ENCODE measurements at regions not wholly inside any gene's neighbourhood (a gene's known extent, or its start where the extent isn't known, plus 50 kb on each side); places are given as distances from the start of the nearest gene placed in this dataset.

- no peaks in the 10 kb centered on the region for H3K4me1 ChIP-seq (replicated peaks in 1 of 4; ENCODE audit: control insufficient read depth in 3 of 4, insufficient read depth in 4 of 4, low read length in 3 of 4)
- no peaks in the 10 kb centered on the region for H4K20me1 ChIP-seq (replicated peaks in 1 of 2; ENCODE audit: control insufficient read depth in 1 of 2, insufficient read depth in 2 of 2, low read length in 2 of 2)
- H4K8ac ChIP-seq (ENCODE audit: extremely low read depth, insufficient read depth, low read length) = no peak overlapping the region
- POLR2A ChIA-PET (ENCODE audit: partially characterized antibody) = interaction anchor here (0.7 kb wide), 1 partner anchor 62 kb away, joined by 3 read pairs; no protein-coding TSS in a partner anchor
- no peak overlapping the region for H2BK15ac ChIP-seq (ENCODE audit: low read length)
- H3K4ac ChIP-seq (replicated peaks; ENCODE audit: insufficient read length, low read depth, low read length) = no peak overlapping the region
- no peaks in the 10 kb centered on the region for H3K36me3 ChIP-seq (ENCODE audit: control insufficient read depth in 2 of 4, insufficient read depth in 4 of 4, low read length in 3 of 4)
- H3K4me2 ChIP-seq (ENCODE audit: insufficient read depth in 1 of 2, low read depth in 2 of 2, low read length in 2 of 2) = no peak overlapping the region
- no peak overlapping the region for H2BK120ac ChIP-seq (replicated peaks; ENCODE audit: low read depth, low read length)
- H3K4me3 ChIP-seq (ENCODE audit: extremely low read depth in 1 of 4, insufficient read depth in 2 of 4, low read depth in 3 of 4, low read length in 4 of 4) = no peak overlapping the region
- no peak overlapping the region for H4K5ac ChIP-seq (ENCODE audit: insufficient read length, low read depth, low read length)
- no peaks in the 10 kb centered on the region for H3K79me1 ChIP-seq (ENCODE audit: low read depth, low read length)
- WGBS, 2 experiments (ENCODE audit: extremely low coverage in 1 of 2, insufficient coverage in 1 of 2, insufficient read length in 1 of 2, insufficient replicate concordance in 2 of 2, low coverage in 1 of 2, low lambda C conversion rate in 2 of 2, missing lambda C conversion rate in 1 of 2) = 79% methylated on average over 2 of the region's 2 CpGs; no CpG with 5 or more reads in 1 of the 2 experiments
- FAIRE-seq (no peak), DNase-seq (ENCODE audit: low read depth in 1 of 2, low spot score in 2 of 2) (no peak)
- no peaks in the 10 kb centered on the region for H3K79me2 ChIP-seq (ENCODE audit: control insufficient read depth in 1 of 2, insufficient read depth in 2 of 2, low read length in 2 of 2)
- CTCF ChIA-PET (ENCODE audit: partially characterized antibody) = no interaction called here
- H2AK5ac ChIP-seq (ENCODE audit: low read depth, low read length) = no peak overlapping the region
- H3K14ac ChIP-seq (ENCODE audit: insufficient read length) = no peak overlapping the region
- H3K23ac ChIP-seq (ENCODE audit: insufficient read length) = no peak overlapping the region
- H3K27me3 ChIP-seq (replicated peaks in 1 of 4; ENCODE audit: control insufficient read depth in 3 of 4, extremely low read depth in 1 of 4, insufficient read depth in 3 of 4, low read length in 3 of 4) = no peaks in the 10 kb centered on the region
- H3K23me2 ChIP-seq (ENCODE audit: low read depth, low read length) = no peaks in the 10 kb centered on the region
- no peak overlapping the region for H3K56ac ChIP-seq (replicated peaks; ENCODE audit: insufficient read length, low read depth, low read length)
- H2BK12ac ChIP-seq (ENCODE audit: low read depth, low read length) = no peak overlapping the region
- no peak overlapping the region for H2BK5ac ChIP-seq (ENCODE audit: low read depth, low read length)
- no peak overlapping the region for H4K91ac ChIP-seq (replicated peaks; ENCODE audit: insufficient read length, low read length)
- H2BK20ac ChIP-seq (ENCODE audit: low read length) = no peak overlapping the region
- H3K9me3 ChIP-seq (ENCODE audit: insufficient read depth in 2 of 2, low read depth in 1 of 2, low read length in 1 of 2) = no peaks in the 10 kb centered on the region
- H3K18ac ChIP-seq (ENCODE audit: extremely low read depth, low read length) = no peak overlapping the region
- no peak overlapping the region for H3K27ac ChIP-seq (ENCODE audit: low read depth, low read length)
- no peak overlapping the region for H3K9ac ChIP-seq (replicated peaks in 1 of 4; ENCODE audit: extremely low read depth in 1 of 4, low read depth in 3 of 4, low read length in 3 of 4)
- no peak overlapping the region for H2AFZ ChIP-seq (ENCODE audit: low read length)
- TF ChIP-seq CEBPB (IDR thresholded peaks at IDR 0.05; ENCODE audit: low read depth, low read length) (no peak), NRF1 (IDR thresholded peaks at IDR 0.05; ENCODE audit: low read depth, low read length) (no peak), GABPA (IDR thresholded peaks at IDR 0.05; ENCODE audit: borderline replicate concordance, insufficient read depth, low read length) (no peak)
Observed at GRCh38 chr5:31137676-31138075, 55.8 kb upstream of the CDH6 start.

Measured in H1 (cell line).